Uterus (tissue), 2 donors: ENCODE measurements at regions not wholly inside any gene's neighbourhood (a gene's known extent, or its start where the extent isn't known, plus 50 kb on each side); places are given as distances from the start of the nearest gene placed in this dataset.

Experiments used
- CTCF ChIP-seq, 4 experiments: fragments of 200-600 bp in 2 of 4; fragments of 450-650 bp in 2 of 4; sonication (generic) in 2 of 4; IDR thresholded peaks; one replicate each; pipeline ENCODE4 v1.5.1; 2016 to 2019; ENCODE audit warnings: antibody characterized with exemption in 4 of 4, mild to moderate bottlenecking in 2 of 4, moderate library complexity in 1 of 4
- POLR2A ChIP-seq, 2 donors: fragments of 450-650 bp; IDR thresholded peaks; one replicate each; pipeline ENCODE4 v1.6.1; 2016; ENCODE audit warnings: antibody characterized with exemption in 2 of 2, mild to moderate bottlenecking in 1 of 2, moderate library complexity in 1 of 2

- TF ChIP-seq CTCF (IDR thresholded peaks at IDR 0.05), result no peak
- no peak for TF ChIP-seq POLR2A (IDR thresholded peaks at IDR 0.05)
Observed at GRCh38 chr13:75101348-75101747, 380.6 kb downstream of the TBC1D4 start.
